ENCODE measurements at regions not wholly inside any gene's neighbourhood (a gene's known extent, or its start where the extent isn't known, plus 50 kb on each side); places are given as distances from the start of the nearest gene placed in this dataset.
A peak's percentile ranks its signal among the peaks of the same experiment; 100 is the strongest.

DNA sequence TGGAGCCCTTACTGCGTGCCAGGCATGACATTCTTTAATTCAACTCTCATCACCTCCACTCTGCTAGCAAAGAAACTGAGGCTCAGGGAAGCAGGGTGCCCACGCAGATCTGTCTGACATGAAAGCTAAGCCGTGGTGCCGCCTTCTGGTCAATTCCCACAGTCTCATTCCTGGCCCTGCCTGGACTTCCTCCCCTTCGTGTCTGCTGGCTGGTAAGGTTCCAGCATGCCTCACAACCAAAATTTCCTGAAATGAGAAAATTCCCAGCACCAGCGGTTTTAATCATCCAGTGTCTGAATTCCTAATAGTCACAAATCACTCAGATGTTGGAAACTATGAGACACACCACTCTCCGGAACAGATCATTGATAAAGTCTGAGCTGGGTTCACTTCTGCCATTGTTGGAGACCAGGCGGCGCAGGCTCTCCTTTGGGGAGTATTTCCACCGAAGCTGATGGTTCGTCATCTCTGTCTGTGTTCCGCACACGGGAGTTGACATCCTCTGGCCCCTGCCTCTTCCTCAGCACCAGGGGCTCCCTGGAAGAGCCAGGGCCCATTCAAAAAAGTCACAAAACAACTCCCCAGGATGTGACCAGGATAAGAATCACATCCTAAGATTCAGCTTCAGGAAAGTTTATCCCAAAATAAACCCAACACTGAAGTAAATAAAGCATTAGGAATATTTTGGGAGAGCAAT lies 167.7 kb downstream of the PLPP3 start:
- no peak for DNase-seq (ENCODE audit: low read depth)
- TF ChIP-seq, protein P1, sequence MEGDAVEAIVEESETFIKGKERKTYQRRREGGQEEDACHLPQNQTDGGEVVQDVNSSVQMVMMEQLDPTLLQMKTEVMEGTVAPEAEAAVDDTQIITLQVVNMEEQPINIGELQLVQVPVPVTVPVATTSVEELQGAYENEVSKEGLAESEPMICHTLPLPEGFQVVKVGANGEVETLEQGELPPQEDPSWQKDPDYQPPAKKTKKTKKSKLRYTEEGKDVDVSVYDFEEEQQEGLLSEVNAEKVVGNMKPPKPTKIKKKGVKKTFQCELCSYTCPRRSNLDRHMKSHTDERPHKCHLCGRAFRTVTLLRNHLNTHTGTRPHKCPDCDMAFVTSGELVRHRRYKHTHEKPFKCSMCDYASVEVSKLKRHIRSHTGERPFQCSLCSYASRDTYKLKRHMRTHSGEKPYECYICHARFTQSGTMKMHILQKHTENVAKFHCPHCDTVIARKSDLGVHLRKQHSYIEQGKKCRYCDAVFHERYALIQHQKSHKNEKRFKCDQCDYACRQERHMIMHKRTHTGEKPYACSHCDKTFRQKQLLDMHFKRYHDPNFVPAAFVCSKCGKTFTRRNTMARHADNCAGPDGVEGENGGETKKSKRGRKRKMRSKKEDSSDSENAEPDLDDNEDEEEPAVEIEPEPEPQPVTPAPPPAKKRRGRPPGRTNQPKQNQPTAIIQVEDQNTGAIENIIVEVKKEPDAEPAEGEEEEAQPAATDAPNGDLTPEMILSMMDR (IDR thresholded peaks at IDR 0.05; ENCODE audit: insufficient read depth, low read depth, low read length, missing control alignments) = no peak
- no peak overlapping the region for H3K4me3 ChIP-seq (ENCODE audit: low read depth, low read length)

DNA sequence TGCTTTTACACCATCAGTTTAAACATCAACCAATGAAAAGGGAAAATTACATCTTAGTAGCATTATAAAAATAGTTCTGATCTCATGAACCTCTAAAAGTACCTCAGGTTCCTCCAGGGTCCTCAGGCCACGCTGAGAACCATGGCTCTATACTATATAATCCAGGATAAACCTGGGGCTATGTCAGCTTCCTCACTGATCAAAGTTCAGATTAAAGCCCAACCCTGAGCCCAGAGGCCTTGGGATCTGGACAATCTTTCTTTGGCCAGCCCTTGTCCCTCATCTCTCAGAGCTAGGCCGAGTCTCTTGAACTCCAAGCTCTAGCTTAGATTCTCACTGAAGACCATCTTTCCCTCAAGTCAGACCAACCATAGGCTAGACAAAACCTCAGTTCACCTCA lies 168.3 kb downstream of the PLPP3 start:
- no peak overlapping the region for H3K4me3 ChIP-seq (ENCODE audit: low read depth, low read length)

DNA sequence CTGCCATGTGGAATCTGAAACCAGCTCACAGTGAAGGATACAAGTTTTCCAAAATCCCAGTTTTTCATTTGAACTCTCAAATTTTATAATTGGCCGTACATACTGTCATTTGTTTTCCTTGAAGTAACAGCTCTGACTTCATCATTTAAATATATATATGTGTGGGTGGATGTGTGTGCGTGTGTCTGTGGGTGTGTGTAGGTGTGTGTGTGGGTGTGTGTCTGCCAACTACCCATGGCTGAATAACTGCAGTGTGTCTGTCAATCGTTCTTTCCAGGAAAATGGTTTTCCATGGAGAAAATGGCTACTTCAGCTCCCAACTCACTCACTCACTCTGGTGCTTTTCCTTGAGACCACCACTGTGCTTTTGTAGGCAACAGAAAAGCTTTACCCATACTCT lies 169.0 kb downstream of the PLPP3 start:
- no peak overlapping the region for H3K4me3 ChIP-seq (ENCODE audit: low read depth, low read length)
- DNase-seq (ENCODE audit: low read depth) = no peak
- TF ChIP-seq, protein P1 (IDR thresholded peaks at IDR 0.05; ENCODE audit: insufficient read depth, low read depth, low read length, missing control alignments) = no peak

More for the DNA sequence above, 168.3 kb downstream of the PLPP3 start:
- DNase-seq (ENCODE audit: low read depth) = no peak
- TF ChIP-seq, protein P1 (IDR thresholded peaks at IDR 0.05; ENCODE audit: insufficient read depth, low read depth, low read length, missing control alignments) = no peak

DNA sequence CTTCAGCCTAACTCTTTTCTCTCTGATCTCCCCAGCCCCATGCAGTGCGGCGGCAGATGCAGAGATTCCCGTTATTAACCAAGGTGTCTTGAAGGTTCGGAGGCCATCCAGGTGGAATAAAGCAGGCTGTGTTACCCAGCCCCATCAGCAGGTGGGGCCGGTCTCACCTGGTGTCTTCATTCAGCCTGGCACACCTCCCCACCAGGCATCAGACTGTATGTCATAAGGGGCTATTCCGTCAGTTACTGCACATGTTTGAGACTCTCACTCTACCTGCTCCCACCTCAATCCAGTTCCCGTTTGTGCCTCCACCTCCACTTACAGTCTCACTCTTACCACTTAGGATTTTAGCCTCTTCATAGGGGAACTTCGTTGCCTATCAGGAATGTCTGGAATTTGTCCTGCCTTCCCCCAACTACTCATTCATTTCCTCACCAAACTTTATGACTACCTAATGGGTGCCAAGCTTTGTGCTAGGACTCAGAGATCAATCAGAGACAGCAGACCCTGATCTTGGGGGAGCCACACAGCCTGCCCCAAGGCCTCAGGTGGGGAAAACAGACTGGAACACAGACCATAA lies 170.2 kb downstream of the PLPP3 start:
- DNase-seq (ENCODE audit: low read depth) = peak; percentile 27
- H3K4me3 ChIP-seq (ENCODE audit: low read depth, low read length) = no peak overlapping the region
- TF ChIP-seq, protein P1 (IDR thresholded peaks at IDR 0.05; ENCODE audit: insufficient read depth, low read depth, low read length, missing control alignments) = peak; percentile 43

DNA sequence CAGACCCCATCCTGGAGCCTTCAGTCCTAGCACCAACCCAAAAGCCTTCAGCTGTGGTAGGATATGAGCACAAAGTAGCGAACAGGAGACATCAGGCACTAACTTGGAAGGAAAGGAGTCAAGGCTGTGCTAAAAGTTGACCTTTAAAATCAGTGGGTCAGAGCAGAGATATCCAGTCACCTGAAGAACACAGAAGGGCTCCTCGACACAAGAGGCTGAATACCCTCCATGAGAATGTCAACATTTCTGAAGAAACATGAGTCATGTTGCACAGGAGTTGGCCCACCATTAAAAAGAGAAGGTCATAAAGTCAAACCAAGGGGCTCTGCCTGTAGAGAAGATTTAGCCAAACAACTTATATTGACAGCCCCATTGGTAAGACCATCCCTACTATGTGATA lies 172.5 kb downstream of the PLPP3 start:
- TF ChIP-seq, protein P1 (IDR thresholded peaks at IDR 0.05; ENCODE audit: insufficient read depth, low read depth, low read length, missing control alignments) = no peak
- no peak overlapping the region for H3K4me3 ChIP-seq (ENCODE audit: low read depth, low read length)
- no peak for DNase-seq (ENCODE audit: low read depth)

DNA sequence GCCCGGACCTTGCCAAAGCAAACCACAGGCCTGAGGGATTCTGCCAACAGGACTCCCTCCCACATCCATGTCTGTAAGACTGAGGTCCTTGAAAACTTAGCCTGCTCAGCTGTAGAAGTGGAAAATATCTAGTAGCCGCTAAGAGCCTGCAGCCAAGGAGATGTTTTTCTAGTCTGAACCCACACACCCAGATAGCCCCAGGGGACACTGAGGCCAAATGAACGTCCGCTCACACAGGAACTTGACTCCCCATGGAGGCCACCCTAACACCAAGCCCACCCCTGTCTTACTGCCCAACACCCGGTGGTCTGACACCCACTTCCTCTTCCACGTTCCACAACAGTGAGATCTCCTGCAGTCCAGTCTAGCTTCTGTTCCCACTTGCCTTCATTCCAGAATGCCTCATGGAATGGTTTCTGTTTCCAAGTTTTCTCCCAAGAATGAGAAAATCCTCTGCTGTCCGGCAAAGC lies 174.8 kb downstream of the PLPP3 start:
- H3K4me3 ChIP-seq (ENCODE audit: low read depth, low read length) = no peak overlapping the region
- DNase-seq (ENCODE audit: low read depth) = no peak
- TF ChIP-seq, protein P1 (IDR thresholded peaks at IDR 0.05; ENCODE audit: insufficient read depth, low read depth, low read length, missing control alignments) = no peak
